NCI-H526 treated with DMSO at 0.1 percent for 48 hours (cell line): ENCODE measurements at regions not wholly inside any gene's neighbourhood (a gene's known extent, or its start where the extent isn't known, plus 50 kb on each side); places are given as distances from the start of the nearest gene placed in this dataset.
"Not testable (repeated sequence)": the region's sequence is repeated elsewhere in the genome, so short reads cannot be mapped to it uniquely, and the experiment has no call there.

Source experiments
- DNase-seq: peaks from one replicate; lab custom pipeline; 2025; lab: John Stamatoyannopoulos, UW

- DNase-seq: no peak
Observed at GRCh38 chr4:110361921-110362320, 114.0 kb upstream of the ENPEP start.

GRCh38 chr4:110359076-110359475, 116.9 kb upstream of the ENPEP start:
- no peak for DNase-seq

- DNase-seq: no peak
Observed at GRCh38 chr4:110357521-110357920, 118.4 kb upstream of the ENPEP start.

DNA sequence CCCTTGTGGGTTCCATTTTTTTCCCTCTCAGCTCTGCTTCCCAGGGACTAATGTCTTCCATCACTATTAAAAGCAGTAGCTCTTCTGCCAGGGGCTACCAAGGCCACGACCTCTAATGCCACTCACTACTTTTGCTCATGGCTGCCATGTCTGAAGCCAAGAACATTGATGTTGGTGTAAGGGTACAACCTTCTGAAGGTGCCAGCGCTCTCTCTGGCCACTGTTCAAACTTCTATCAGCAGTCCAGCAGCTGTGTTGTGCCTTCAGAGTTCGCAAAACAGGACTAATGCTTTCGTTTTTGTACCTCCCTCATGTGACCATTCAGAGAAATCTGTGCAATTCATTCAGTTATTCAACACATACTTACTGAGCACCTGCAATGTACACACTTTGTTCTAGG, 121.5 kb upstream of the ENPEP start:
- DNase-seq: no peak

DNA sequence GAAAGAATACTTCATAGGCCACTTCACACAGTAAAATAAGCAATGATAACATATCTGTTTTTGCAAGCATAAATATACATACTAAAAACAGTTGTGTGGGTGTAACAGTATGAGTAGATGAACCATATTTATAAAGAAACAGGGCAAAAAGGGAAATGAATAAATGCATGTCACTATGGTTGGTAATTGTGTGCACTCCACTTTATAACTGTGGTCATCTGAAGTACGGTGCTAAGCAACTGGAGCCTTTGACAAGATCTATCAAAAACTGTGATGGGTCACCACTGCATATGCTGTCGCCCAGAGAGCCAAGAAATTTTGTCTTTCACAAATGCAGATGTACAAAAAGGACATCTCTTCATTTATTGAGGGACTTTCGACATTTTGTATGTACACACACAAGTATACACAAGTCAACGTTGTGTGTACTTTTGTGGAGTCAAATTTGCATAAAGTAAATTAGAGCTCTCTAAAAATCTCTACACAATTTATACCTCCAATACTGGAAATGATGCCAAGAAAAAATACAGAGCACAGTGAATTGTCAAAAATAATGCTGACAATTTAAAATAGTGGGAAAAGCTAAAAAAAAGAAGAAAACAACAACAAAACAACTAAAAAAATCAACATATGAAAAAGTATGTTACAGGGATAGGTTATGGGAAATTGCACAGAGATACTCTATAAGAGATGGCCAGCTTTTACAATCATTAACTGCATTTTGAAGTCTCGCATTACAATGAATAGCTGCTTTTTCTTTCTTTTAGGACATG, 123.1 kb upstream of the ENPEP start:
- no peak for DNase-seq

GRCh38 chr4:110348711-110349383, 127.1 kb upstream of the ENPEP start:
- no peak for DNase-seq

GRCh38 chr4:110347805-110348204, 128.2 kb upstream of the ENPEP start:
- DNase-seq: no peak

GRCh38 chr4:110344165-110344564, 131.8 kb upstream of the ENPEP start:
- peak; percentile 8 for DNase-seq

GRCh38 chr4:110343534-110343933, 132.4 kb upstream of the ENPEP start:
- DNase-seq: no peak

DNA sequence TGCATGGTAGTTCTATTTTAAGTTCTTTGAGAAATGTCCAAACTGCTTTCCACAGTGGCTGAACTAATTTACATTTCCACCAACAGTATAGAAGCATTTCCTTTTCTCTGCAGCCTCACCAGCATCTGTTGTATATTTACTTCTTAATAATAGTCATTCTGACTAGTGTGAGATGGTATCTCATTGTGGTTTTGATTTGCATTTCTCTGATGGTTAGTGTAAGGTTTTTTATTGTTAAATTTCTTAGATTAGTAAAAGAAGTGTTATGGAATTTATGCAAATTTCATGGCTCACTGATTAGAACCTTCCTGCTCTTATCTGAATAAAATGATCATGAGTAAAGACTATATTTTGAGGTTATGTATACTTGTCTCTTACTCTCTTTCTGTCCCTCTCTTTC, 134.8 kb upstream of the ENPEP start:
- peak; percentile 58 for DNase-seq

- DNase-seq: no peak
Observed at GRCh38 chr4:110335399-110335798, 137.0 kb upstream of the ELOVL6 start.

GRCh38 chr4:110332483-110332882, 134.1 kb upstream of the ELOVL6 start:
- no peak for DNase-seq

- not testable (repeated sequence) for DNase-seq
Observed at GRCh38 chr4:110326426-110326825, 128.0 kb upstream of the ELOVL6 start.

DNA sequence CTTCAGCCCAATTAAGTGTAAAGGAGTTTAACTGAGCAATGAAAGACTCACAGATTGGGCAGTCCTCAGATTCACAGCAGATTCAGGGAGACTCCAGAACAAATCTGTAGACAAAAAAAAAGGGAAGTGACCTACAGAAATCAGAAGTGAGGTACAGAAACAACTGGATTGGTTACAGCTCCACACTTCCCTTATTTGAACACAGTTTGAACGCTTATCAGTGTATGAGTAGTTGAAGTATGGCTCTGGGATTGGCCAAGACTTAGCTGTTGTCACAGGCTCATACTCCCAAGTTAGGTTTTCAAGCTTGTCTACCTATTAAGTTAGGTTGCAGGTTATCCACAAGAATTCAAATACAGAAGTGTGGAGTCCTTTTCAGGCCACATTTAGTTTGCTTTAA, 112.4 kb upstream of the ELOVL6 start:
- no peak for DNase-seq

GRCh38 chr4:110309675-110310074, 111.3 kb upstream of the ELOVL6 start:
- no peak for DNase-seq

GRCh38 chr4:110306303-110306702, 107.9 kb upstream of the ELOVL6 start:
- DNase-seq: peak; percentile 37

DNA sequence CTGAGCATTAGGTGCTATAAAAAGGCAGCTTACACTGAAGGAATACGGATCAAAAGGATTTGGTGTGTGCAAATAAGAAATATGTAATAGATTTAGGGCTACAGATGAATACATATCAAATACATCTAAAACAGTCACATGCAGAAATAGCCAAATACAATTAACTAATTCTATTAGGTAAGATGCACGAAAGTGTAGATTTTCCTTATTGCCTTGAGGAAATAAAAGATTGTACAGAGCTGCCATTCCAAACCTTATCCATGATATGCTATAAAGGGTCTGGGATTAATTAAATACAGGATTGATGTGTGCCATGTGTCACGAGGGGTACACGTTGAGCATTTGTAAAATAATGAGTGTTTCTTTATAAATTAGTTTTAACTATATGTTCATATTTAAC, 107.0 kb upstream of the ELOVL6 start:
- no peak for DNase-seq

GRCh38 chr4:110296892-110297291, 98.5 kb upstream of the ELOVL6 start:
- no peak for DNase-seq

GRCh38 chr4:110294165-110294564, 95.8 kb upstream of the ELOVL6 start:
- no peak for DNase-seq

- no peak for DNase-seq
Observed at GRCh38 chr4:110292994-110293744, 94.8 kb upstream of the ELOVL6 start.

GRCh38 chr4:110290511-110290910, 92.1 kb upstream of the ELOVL6 start:
- DNase-seq: no peak

DNA sequence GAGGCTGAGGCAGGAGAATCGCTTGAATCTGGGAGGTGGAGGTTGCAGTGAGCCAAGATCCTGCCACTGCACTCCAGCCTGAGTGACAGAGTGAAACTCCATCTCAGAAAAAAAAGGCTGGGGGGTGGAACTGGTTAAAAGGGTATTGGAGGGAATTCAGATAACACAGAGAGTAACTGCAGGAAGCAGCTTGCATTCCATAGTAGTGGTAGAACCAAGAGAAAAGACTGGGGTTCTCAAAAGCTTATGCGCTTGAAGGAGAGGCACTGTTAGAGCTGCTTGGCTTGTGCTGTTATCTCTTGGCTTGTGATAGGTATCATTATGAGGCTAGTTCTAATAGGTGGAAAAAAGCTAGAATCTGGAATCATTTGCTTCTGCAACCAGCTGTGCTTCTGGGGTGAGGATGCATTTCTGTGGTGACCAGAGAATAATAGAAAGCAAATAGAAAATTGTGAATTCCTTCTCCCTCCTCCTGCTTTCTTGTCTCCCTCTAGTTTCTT, 91.2 kb upstream of the ELOVL6 start:
- DNase-seq: no peak

- DNase-seq: no peak
Observed at GRCh38 chr4:110287130-110287529, 88.7 kb upstream of the ELOVL6 start.
